MCF 10A (cell line): ENCODE measurements at regions not wholly inside any gene's neighbourhood (a gene's known extent, or its start where the extent isn't known, plus 50 kb on each side); places are given as distances from the start of the nearest gene placed in this dataset.
A peak's percentile ranks its signal among the peaks of the same experiment; 100 is the strongest.
"Not testable (repeated sequence)": the region's sequence is repeated elsewhere in the genome, so short reads cannot be mapped to it uniquely, and the experiment has no call there.

ENCODE experiments used
- BruUV-seq: library from RNA; stranded (reverse); fragments of 400-500 nt; replicated peaks from 2 replicates; lab custom pipeline; 2021; lab: Mats Ljungman, UMichigan
- CTCF ChIA-PET: fragments of 300-600 bp; sonication (Branson Sonifier 250); formaldehyde crosslinking; extraction: SDS; loops from one replicate; lab custom pipeline; 2021; ENCODE audit warnings: antibody characterized with exemption, inconsistent platforms; lab: Yijun Ruan, JAX
- POLR2A ChIA-PET: fragments of 300-600, 350-650 bp; sonication (Branson Sonifier 250); formaldehyde crosslinking; extraction: SDS; loops from one replicate; lab custom pipeline; 2020; ENCODE audit warnings: antibody characterized with exemption, inconsistent platforms; lab: Yijun Ruan, JAX
- DNase-seq: peaks from one replicate; pipeline ENCODE4 v3.0.0-alpha.2; 2018; ENCODE audit not compliant: unreplicated experiment
- H3K27ac Mint-ChIP-seq: one replicate; pipeline ENCODE4 v1.8.0; 2022; ENCODE audit warnings: mild to moderate bottlenecking, low read depth, mixed read lengths; ENCODE audit not compliant: unreplicated experiment
- H3K27me3 Mint-ChIP-seq: one replicate; pipeline ENCODE4 v1.8.0; 2022; ENCODE audit warnings: mixed read lengths; ENCODE audit not compliant: insufficient read depth, unreplicated experiment
- H3K36me3 Mint-ChIP-seq: one replicate; pipeline ENCODE4 v1.8.0; 2022; ENCODE audit warnings: mild to moderate bottlenecking, moderate library complexity, mixed read lengths; ENCODE audit not compliant: insufficient read depth, unreplicated experiment
- H3K4me1 Mint-ChIP-seq: one replicate; pipeline ENCODE4 v1.8.0; 2022; ENCODE audit warnings: mixed read lengths; ENCODE audit not compliant: insufficient read depth, unreplicated experiment
- H3K4me3 Mint-ChIP-seq: one replicate; pipeline ENCODE4 v1.8.0; 2022; ENCODE audit warnings: mild to moderate bottlenecking, moderate library complexity, mixed read lengths; ENCODE audit not compliant: unreplicated experiment
- H3K9me3 Mint-ChIP-seq: one replicate; pipeline ENCODE4 v1.8.0; 2022; ENCODE audit warnings: mixed read lengths; ENCODE audit not compliant: unreplicated experiment
- CTCF ChIP-seq: fragments of 200-600 bp; IDR thresholded peaks from one replicate; pipeline ENCODE4 v1.8.0; 2022; ENCODE audit warnings: antibody characterized with exemption, mild to moderate bottlenecking; ENCODE audit not compliant: unreplicated experiment
- intact Hi-C: fragments of 100-400 bp; cut with micrococcal nuclease; formaldehyde crosslinking; loops from 2 replicates; pipeline ENCODE4 v1.14.1; 2022

- no peak for TF ChIP-seq CTCF
- no TSS peak for BruUV-seq
- Mint-ChIP-seq H3K9me3 (no peaks in the 10 kb centered on the region), H3K36me3 (no peaks in the 10 kb centered on the region), H3K4me1 (no peaks in the 10 kb centered on the region), H3K27me3 (no peaks in the 10 kb centered on the region), H3K27ac (no peak overlapping the region), H3K4me3 (no peak overlapping the region)
- CTCF ChIA-PET: no interaction called here
- no peak for DNase-seq
- POLR2A ChIA-PET: no interaction called here
- intact Hi-C loops: no loop called here
Measured at GRCh38 chr3:161619351-161619750, 122.7 kb downstream of the OTOL1 start.

DNA sequence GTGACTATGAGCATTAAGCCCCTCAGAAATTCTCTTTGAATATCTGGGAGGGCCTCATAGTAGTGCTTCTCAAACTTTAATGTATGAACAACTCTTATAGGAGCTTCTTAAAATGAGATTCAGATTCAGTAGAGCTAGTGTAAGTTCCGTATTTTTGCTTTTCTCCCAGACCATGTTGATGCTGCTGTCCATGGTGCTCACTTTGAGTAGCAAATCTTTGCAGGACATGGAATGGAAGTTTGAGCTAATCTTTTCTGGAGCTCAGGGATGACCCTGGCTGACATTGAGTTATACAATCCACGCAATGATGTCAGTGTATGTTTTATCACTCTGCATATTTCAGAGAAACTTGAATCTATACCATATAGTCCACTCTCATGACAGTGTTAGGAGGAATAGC, 134.2 kb downstream of the OTOL1 start:
- DNase-seq: peak; percentile 47
- ChIA-PET CTCF (no interaction called here), POLR2A (no interaction called here)
- TF ChIP-seq CTCF: no peak
- Mint-ChIP-seq H3K9me3 (no peaks in the 10 kb centered on the region), H3K4me1 (no peaks in the 10 kb centered on the region), H3K27ac (no peak overlapping the region), H3K27me3 (peaks cover 11% of the 10 kb centered on the region), H3K36me3 (no peaks in the 10 kb centered on the region), H3K4me3 (no peak overlapping the region)
- intact Hi-C loops: no loop called here
- no TSS peak for BruUV-seq

- DNase-seq: no peak
- TF ChIP-seq CTCF: no peak
- H3K36me3 Mint-ChIP-seq: no peaks in the 10 kb centered on the region
- no TSS peak for BruUV-seq
- no peak overlapping the region for H3K27ac Mint-ChIP-seq
- POLR2A ChIA-PET: no interaction called here
- no peaks in the 10 kb centered on the region for H3K4me1 Mint-ChIP-seq
- CTCF ChIA-PET: no interaction called here
- no peaks in the 10 kb centered on the region for H3K9me3 Mint-ChIP-seq
- intact Hi-C loops: no loop called here
- H3K4me3 Mint-ChIP-seq: no peak overlapping the region
- H3K27me3 Mint-ChIP-seq: peaks cover 11% of the 10 kb centered on the region
Measured at GRCh38 chr3:161631536-161631935, 134.9 kb downstream of the OTOL1 start.

DNA sequence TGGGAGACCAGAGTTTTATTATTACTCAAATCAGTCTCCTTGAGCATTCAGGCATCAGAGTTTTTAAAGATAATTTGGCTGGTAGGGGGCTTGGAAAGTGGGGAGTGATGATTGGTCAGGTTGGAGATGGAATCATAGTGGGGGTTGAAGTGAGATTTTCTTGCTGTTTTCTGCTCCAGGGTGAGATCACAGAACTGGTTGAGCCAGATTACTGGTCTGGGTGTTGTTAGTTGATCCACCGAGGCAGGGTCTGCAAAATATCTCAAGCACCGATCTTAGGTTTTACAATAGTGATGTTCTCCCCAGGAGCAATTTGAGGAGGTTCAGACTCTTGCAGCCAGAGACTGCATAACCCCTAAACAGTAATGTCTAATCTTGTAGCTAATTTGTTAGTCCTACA, 141.0 kb downstream of the OTOL1 start:
- H3K27ac Mint-ChIP-seq: no peak overlapping the region
- BruUV-seq: no TSS peak
- H3K9me3 Mint-ChIP-seq: no peaks in the 10 kb centered on the region
- H3K4me3 Mint-ChIP-seq: no peak overlapping the region
- H3K36me3 Mint-ChIP-seq: no peaks in the 10 kb centered on the region
- peaks cover 11% of the 10 kb centered on the region for H3K27me3 Mint-ChIP-seq
- H3K4me1 Mint-ChIP-seq: peaks cover 5% of the 10 kb centered on the region
- TF ChIP-seq CTCF: no peak
- intact Hi-C loops: no loop called here
- POLR2A ChIA-PET: no interaction called here
- CTCF ChIA-PET: interaction anchor here (0.6 kb wide), 1 partner anchor 25 kb away, joined by 3 read pairs; no protein-coding TSS in a partner anchor
- DNase-seq: no peak

- H3K4me1 Mint-ChIP-seq, H3K36me3 Mint-ChIP-seq, DNase-seq, H3K27ac Mint-ChIP-seq, H3K9me3 Mint-ChIP-seq, H3K4me3 Mint-ChIP-seq, H3K27me3 Mint-ChIP-seq, BruUV-seq, POLR2A ChIA-PET, CTCF ChIA-PET, intact Hi-C loops: not testable (repeated sequence)
Measured at GRCh38 chr3:161639095-161639494, 142.5 kb downstream of the OTOL1 start.
